HCT116 (cell line): ENCODE measurements at regions not wholly inside any gene's neighbourhood (a gene's known extent, or its start where the extent isn't known, plus 50 kb on each side); places are given as distances from the start of the nearest gene placed in this dataset.

Experiments used
- ATAC-seq: fragments of 200-7000 bp; cut with Tn5 transposase; 2 replicates; pipeline ENCODE4 v1.9.1; 2020; ENCODE audit warnings: mild to moderate bottlenecking, moderate library complexity
- BruUV-seq: library from RNA; stranded (reverse); fragments of 400-500 nt; replicated peaks from 2 replicates; lab custom pipeline; 2021; lab: Mats Ljungman, UMichigan
- CTCF ChIA-PET: fragments of 300-600 bp; sonication (Branson Sonifier 250); formaldehyde crosslinking; loops from one replicate; lab custom pipeline; 2021; ENCODE audit warnings: antibody characterized with exemption; lab: Charles Lee
- POLR2A ChIA-PET: fragments of 300-600, 350-600 bp; sonication (Branson Sonifier 250); formaldehyde crosslinking; loops from one replicate; lab custom pipeline; 2021; ENCODE audit warnings: antibody characterized with exemption; lab: Charles Lee
- RAD21 ChIA-PET, 2 experiments: fragments of 300-600 bp; sonication (Branson Sonifier 250); formaldehyde crosslinking; loops; one replicate each; lab custom pipeline; 2023; ENCODE audit warnings: low total read pairs in 2 of 2; ENCODE audit not compliant: uncharacterized antibody in 2 of 2, unreplicated experiment in 2 of 2, low non-redundant PET in 1 of 2; lab: Charles Lee
- DNase-seq: peaks from one replicate; pipeline ENCODE4 v3.0.0-alpha.2; 2010; ENCODE audit warnings: low read depth, low spot score
- H2AFZ ChIP-seq: fragments of 200-600 bp; shearing (Covaris generic), sonication (generic); 2 replicates; pipeline ENCODE4 v1.6.1; 2017; ENCODE audit warnings: low read depth, mixed run types, mixed read lengths, antibody characterized with exemption, low read length; ENCODE audit not compliant: poor library complexity, severe bottlenecking
- H3K27ac ChIP-seq: 2 replicates; pipeline ENCODE4 v1.5.1; 2012; ENCODE audit warnings: low read depth, low read length
- H3K27me3 ChIP-seq: fragments of 200-600 bp; sonication (generic); 2 replicates; pipeline ENCODE4 v1.6.1; 2016; ENCODE audit warnings: mixed run types, low read length, mixed read lengths; ENCODE audit not compliant: insufficient read depth
- H3K36me3 ChIP-seq, 2 experiments: fragments of 200-500 bp in 1 of 2; fragments of 200-600 bp in 1 of 2; sonication (Bioruptor generic) in 1 of 2; sonication (generic) in 1 of 2; 2 replicates each; pipeline versions ENCODE4 v1.5.1 to v1.6.1; 2014 to 2016; ENCODE audit warnings: low read length in 2 of 2, inconsistent platforms in 1 of 2, mixed read lengths in 1 of 2, mixed run types in 1 of 2; ENCODE audit not compliant: insufficient read depth in 2 of 2, control insufficient read depth in 1 of 2
- H3K4me1 ChIP-seq, 2 experiments: fragments of 200-600 bp in 1 of 2; sonication (generic) in 1 of 2; 2 replicates each; pipeline versions ENCODE4 v1.5.1 to v1.6.1; 2012 to 2017; ENCODE audit warnings: low read length in 2 of 2, inconsistent platforms in 1 of 2, mild to moderate bottlenecking in 1 of 2, mixed read lengths in 1 of 2, mixed run types in 1 of 2, moderate library complexity in 1 of 2; ENCODE audit not compliant: insufficient read depth in 2 of 2, control insufficient read depth in 1 of 2
- H3K4me2 ChIP-seq: fragments of 200-600 bp; sonication (generic); 2 replicates; pipeline ENCODE4 v1.6.1; 2017; ENCODE audit warnings: mixed run types, low read length, mixed read lengths
- H3K4me3 ChIP-seq, 2 experiments: fragments of 200-600 bp in 1 of 2; sonication (generic) in 1 of 2; replicated peaks in 1 of 2; 2 replicates each; pipeline ENCODE4 v1.5.1; 2011 to 2016; ENCODE audit warnings: low read length in 2 of 2, control low read depth in 1 of 2, low read depth in 1 of 2, mild to moderate bottlenecking in 1 of 2, mixed read lengths in 1 of 2, mixed run types in 1 of 2
- H3K79me2 ChIP-seq: fragments of 200-600 bp; sonication (generic); 2 replicates; pipeline ENCODE4 v1.6.1; 2017; ENCODE audit warnings: mild to moderate bottlenecking, mixed run types, low read length, moderate library complexity, mixed read lengths; ENCODE audit not compliant: insufficient read depth
- H3K9ac ChIP-seq: fragments of 200-600 bp; sonication (generic); 2 replicates; pipeline ENCODE4 v1.6.1; 2016; ENCODE audit warnings: low read length, mixed read lengths
- H3K9me2 ChIP-seq: fragments of 200-600 bp; sonication (generic), shearing (Covaris generic); 2 replicates; pipeline ENCODE4 v1.6.1; 2017; ENCODE audit warnings: mixed run types, mild to moderate bottlenecking, moderate library complexity; ENCODE audit not compliant: insufficient read depth
- H3K9me3 ChIP-seq, 2 experiments: fragments of 200-500 bp in 1 of 2; fragments of 200-600 bp in 1 of 2; sonication (Bioruptor generic) in 1 of 2; sonication (generic) in 1 of 2; 2 replicates each; pipeline ENCODE4 v1.6.1; 2014 to 2017; ENCODE audit warnings: low read length in 2 of 2, mixed read lengths in 2 of 2, inconsistent platforms in 1 of 2, low read depth in 1 of 2, mild to moderate bottlenecking in 1 of 2, mixed run types in 1 of 2, moderate library complexity in 1 of 2; ENCODE audit not compliant: control insufficient read depth in 1 of 2, insufficient read depth in 1 of 2
- H4K20me1 ChIP-seq: fragments of 200-600 bp; sonication (generic), shearing (Covaris generic); 2 replicates; pipeline ENCODE4 v1.6.1; 2017; ENCODE audit warnings: mixed run types, mild to moderate bottlenecking, moderate library complexity; ENCODE audit not compliant: insufficient read depth
- ATF3 ChIP-seq: IDR thresholded peaks from 2 replicates; pipeline ENCODE4 v1.6.1; 2012
- EGR1 ChIP-seq: IDR thresholded peaks from 2 replicates; pipeline ENCODE4 v1.6.1; 2012; ENCODE audit warnings: low read depth
- ELF1 ChIP-seq: IDR thresholded peaks from 2 replicates; pipeline ENCODE4 v1.6.1; 2012; ENCODE audit warnings: low read depth, borderline replicate concordance
- EZH2 ChIP-seq: fragments of 200-600 bp; sonication (generic); IDR thresholded peaks from 2 replicates; pipeline ENCODE4 v1.6.1; 2017; ENCODE audit warnings: antibody characterized with exemption, mixed run types
- EZH2phosphoT487 ChIP-seq: fragments of 200-600 bp; IDR thresholded peaks from 2 replicates; pipeline ENCODE4 v1.6.1; 2018; ENCODE audit warnings: antibody characterized with exemption, borderline replicate concordance
- FOSL1 ChIP-seq: IDR thresholded peaks from 2 replicates; pipeline ENCODE4 v1.6.1; 2012; ENCODE audit warnings: low read depth
- JUND ChIP-seq: IDR thresholded peaks from 2 replicates; pipeline ENCODE4 v1.6.1; 2012
- POLR2A ChIP-seq: IDR thresholded peaks from 2 replicates; pipeline ENCODE4 v1.7.0; 2011; ENCODE audit warnings: borderline replicate concordance; ENCODE audit not compliant: insufficient read depth, insufficient read length; ENCODE audit errors: extremely low read depth
- POLR2AphosphoS5 ChIP-seq: IDR thresholded peaks from 2 replicates; pipeline ENCODE4 v1.6.1; 2011; ENCODE audit warnings: mild to moderate bottlenecking, low read depth, low read length, moderate library complexity
- SIN3A ChIP-seq: IDR thresholded peaks from 2 replicates; pipeline ENCODE4 v1.6.1; 2012; ENCODE audit warnings: low read depth
- SP1 ChIP-seq: IDR thresholded peaks from 2 replicates; pipeline ENCODE4 v1.6.1; 2012; ENCODE audit warnings: low read depth
- TCF7L2 ChIP-seq: IDR thresholded peaks from 2 replicates; pipeline ENCODE4 v1.7.0; 2011; ENCODE audit warnings: borderline replicate concordance, inconsistent platforms; ENCODE audit not compliant: insufficient read depth, insufficient read length; ENCODE audit errors: extremely low read depth
- YY1 ChIP-seq: IDR thresholded peaks from 2 replicates; pipeline ENCODE4 v1.6.1; 2011; ENCODE audit warnings: low read length, low read depth, moderate library complexity, mild to moderate bottlenecking; ENCODE audit not compliant: insufficient replicate concordance; ENCODE audit errors: extremely low read depth
- ZFX ChIP-seq: fragments of 450-650 bp; IDR thresholded peaks from 2 replicates; pipeline ENCODE4 v1.6.1; 2017
- intact Hi-C: fragments of 100-400 bp; cut with micrococcal nuclease; formaldehyde crosslinking; loops from 2 replicates; pipeline ENCODE4 v1.10.0; 2022

DNA sequence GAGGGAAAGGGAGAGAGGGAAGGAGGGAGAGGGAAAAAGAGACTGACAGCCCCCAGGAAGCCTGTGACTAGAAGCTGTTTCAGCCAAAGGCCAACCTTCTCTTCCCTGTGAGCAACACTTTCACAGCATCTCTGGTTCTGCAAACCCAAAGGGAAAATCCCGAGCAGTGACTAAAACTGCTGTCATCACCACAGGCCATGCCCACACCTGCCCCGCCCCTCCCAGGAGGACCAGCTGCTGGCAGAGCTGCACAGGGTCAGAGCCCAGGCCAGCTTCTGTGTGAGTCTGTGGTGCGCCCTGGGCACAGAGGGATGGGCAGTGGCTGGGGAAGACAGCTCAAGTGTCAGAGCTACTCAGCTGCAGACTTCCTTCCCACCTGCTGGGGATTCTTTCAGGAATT lies 64.9 kb upstream of the OTOS start:
- ATAC-seq, result peak; percentile 79
- no peaks in the 10 kb centered on the region; a peak in 1 of 4 replicates for H3K9me3 ChIP-seq
- RAD21 ChIA-PET, result no interaction called here
- H3K4me3 ChIP-seq, result no peak overlapping the region
- H3K4me1 ChIP-seq, result peaks cover 0 to 9% of the 10 kb centered on the region in 2 experiments; a peak in 1 of 4 replicates
- no peak overlapping the region for H3K27ac ChIP-seq
- H4K20me1 ChIP-seq, result no peaks in the 10 kb centered on the region
- CTCF ChIA-PET, result no interaction called here
- H3K79me2 ChIP-seq, result no peaks in the 10 kb centered on the region
- BruUV-seq, result no TSS peak
- H2AFZ ChIP-seq, result no peak overlapping the region
- H3K4me2 ChIP-seq, result no peak overlapping the region
- TF ChIP-seq FOSL1, result peak; percentile 57
- no peak for TF ChIP-seq SIN3A
- TF ChIP-seq YY1, result no peak
- no peak for TF ChIP-seq EZH2
- TF ChIP-seq ZFX, result no peak
- TF ChIP-seq POLR2AphosphoS5, result no peak
- TF ChIP-seq ATF3, result no peak
- no peak for TF ChIP-seq POLR2A
- TF ChIP-seq TCF7L2, result no peak
- peak; percentile 31; the same call in 1 of the 2 replicates for TF ChIP-seq SP1
- no peak for TF ChIP-seq EZH2phosphoT487
- TF ChIP-seq JUND, result no peak
- TF ChIP-seq ELF1, result no peak
- TF ChIP-seq EGR1, result no peak
- TF ChIP-seq, all 23 proteins: peak for 2
- no peaks in the 10 kb centered on the region for H3K9me2 ChIP-seq
- POLR2A ChIA-PET, result no interaction called here
- no peak for DNase-seq
- H3K9ac ChIP-seq, result no peak overlapping the region
- intact Hi-C loops, result no loop called here
- no peaks in the 10 kb centered on the region for H3K36me3 ChIP-seq
- no peaks in the 10 kb centered on the region; the same call in 1 of the 2 replicates for H3K27me3 ChIP-seq
